Activated CD8-positive, alpha-beta memory T cell treated with anti-CD3 and anti-CD28 coated beads for 36 hours (primary cell): ENCODE measurements at regions not wholly inside any gene's neighbourhood (a gene's known extent, or its start where the extent isn't known, plus 50 kb on each side); places are given as distances from the start of the nearest gene placed in this dataset.

Source experiments
- CTCF ChIA-PET: fragments of 350-600 bp; sonication (Branson Sonifier 250); formaldehyde crosslinking; loops from one replicate; lab custom pipeline; 2021; ENCODE audit warnings: antibody characterized with exemption; lab: Charles Lee
- POLR2A ChIA-PET: fragments of 350-600 bp; sonication (Branson Sonifier 250); formaldehyde crosslinking; loops from one replicate; lab custom pipeline; 2021; ENCODE audit warnings: antibody characterized with exemption; lab: Charles Lee

GRCh38 chr2:8614646-8615045, 67.2 kb upstream of the ID2 start:
- ChIA-PET CTCF (no interaction called here), POLR2A (no interaction called here)

GRCh38 chr2:8615252-8615575, 66.6 kb upstream of the ID2 start:
- CTCF ChIA-PET = no interaction called here

GRCh38 chr2:8615576-8616281, 66.1 kb upstream of the ID2 start:
- ChIA-PET POLR2A (no interaction called here), CTCF (no interaction called here)

More at GRCh38 chr2:8615252-8615575, 66.6 kb upstream of the ID2 start:
- POLR2A ChIA-PET = no interaction called here

- POLR2A ChIA-PET = no interaction called here
- CTCF ChIA-PET = no interaction called here
Observed at GRCh38 chr2:8617048-8617447, 64.8 kb upstream of the ID2 start.

GRCh38 chr2:8617590-8617989, 64.3 kb upstream of the ID2 start:
- ChIA-PET CTCF (no interaction called here), POLR2A (no interaction called here)

GRCh38 chr2:8619071-8619470, 62.8 kb upstream of the ID2 start:
- POLR2A ChIA-PET = no interaction called here
- CTCF ChIA-PET = no interaction called here

GRCh38 chr2:8620611-8621382, 61.1 kb upstream of the ID2 start:
- ChIA-PET POLR2A (no interaction called here), CTCF (no interaction called here)

- ChIA-PET POLR2A (no interaction called here), CTCF (interaction anchor here (0.6 kb wide), 1 partner anchor 1943 kb away, joined by 3 read pairs; no protein-coding TSS in a partner anchor)
Observed at GRCh38 chr2:8622199-8622911, 59.5 kb upstream of the ID2 start.

GRCh38 chr2:8622924-8623465, 58.9 kb upstream of the ID2 start:
- ChIA-PET CTCF (no interaction called here), POLR2A (no interaction called here)

GRCh38 chr2:8623576-8623957, 58.3 kb upstream of the ID2 start:
- POLR2A ChIA-PET = no interaction called here
- CTCF ChIA-PET = no interaction called here

- POLR2A ChIA-PET = no interaction called here
- CTCF ChIA-PET = interaction anchor here (0.6 kb wide), 1 partner anchor 321 kb away, joined by 3 read pairs; no protein-coding TSS in a partner anchor
Observed at GRCh38 chr2:8623958-8624591, 57.8 kb upstream of the ID2 start.

- ChIA-PET POLR2A (no interaction called here), CTCF (interaction anchor here (0.6 kb wide), 1 partner anchor 320 kb away, joined by 3 read pairs; no protein-coding TSS in a partner anchor)
Observed at GRCh38 chr2:8624855-8625398, 56.9 kb upstream of the ID2 start.

- ChIA-PET POLR2A (no interaction called here), CTCF (no interaction called here)
Observed at GRCh38 chr2:8625399-8626300, 56.2 kb upstream of the ID2 start.

- POLR2A ChIA-PET = interaction anchor here (0.5 kb wide), 1 partner anchor 111 kb away, joined by 3 read pairs; no protein-coding TSS in a partner anchor
- CTCF ChIA-PET = no interaction called here
Observed at GRCh38 chr2:8626572-8626971, 55.3 kb upstream of the ID2 start.

GRCh38 chr2:8627019-8627691, 54.7 kb upstream of the ID2 start:
- ChIA-PET POLR2A (interaction anchor here (0.5 kb wide), 1 partner anchor 111 kb away, joined by 3 read pairs; no protein-coding TSS in a partner anchor), CTCF (no interaction called here)

- POLR2A ChIA-PET = no interaction called here
- CTCF ChIA-PET = no interaction called here
Observed at GRCh38 chr2:8627692-8628085, 54.2 kb upstream of the ID2 start.

- ChIA-PET CTCF (no interaction called here), POLR2A (no interaction called here)
Observed at GRCh38 chr2:8628179-8628865, 53.5 kb upstream of the ID2 start.
